ENCODE measurements at regions not wholly inside any gene's neighbourhood (a gene's known extent, or its start where the extent isn't known, plus 50 kb on each side); places are given as distances from the start of the nearest gene placed in this dataset.
A peak's percentile ranks its signal among the peaks of the same experiment; 100 is the strongest.

DNA sequence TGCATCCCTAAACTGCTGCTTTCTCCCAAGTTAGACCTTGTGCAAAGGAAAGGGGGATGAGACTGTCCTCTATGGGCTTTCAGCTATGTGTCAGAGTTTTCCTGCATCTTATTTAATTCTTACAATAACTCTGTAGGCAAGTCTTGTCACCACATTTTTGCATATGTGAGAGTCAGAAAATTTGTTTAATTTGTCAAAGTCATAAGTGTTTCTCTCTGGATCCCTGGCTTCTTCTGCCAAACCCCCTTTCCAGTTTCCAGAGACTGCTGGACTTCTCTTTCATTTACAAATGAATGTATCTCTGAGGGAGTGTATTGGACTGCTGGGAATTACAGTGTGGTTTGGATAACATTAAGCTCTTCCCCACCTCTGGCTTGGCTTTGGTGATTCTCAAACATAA is 877.6 kb upstream of the SEL1L start:
- no peaks in the 10 kb centered on the region for H3K79me2 ChIP-seq (ENCODE audit: control insufficient read depth, insufficient read depth, low read length, poor library complexity)
- H3K36me3 ChIP-seq (ENCODE audit: control insufficient read depth in 1 of 2, insufficient read depth in 2 of 2, low read length in 2 of 2) = no peaks in the 10 kb centered on the region
- no peaks in the 10 kb centered on the region for H3K79me1 ChIP-seq (ENCODE audit: low read length)
- no peaks in the 10 kb centered on the region for H3K9me3 ChIP-seq (ENCODE audit: insufficient read depth, low read depth, low read length)
- H2BK120ac ChIP-seq (ENCODE audit: insufficient read depth, low read length, poor library complexity) = no peak overlapping the region
- no peak for DNase-seq
- H2BK12ac ChIP-seq (ENCODE audit: low read length) = no peak overlapping the region
- H4K12ac ChIP-seq (ENCODE audit: low read depth, low read length) = no peak overlapping the region
- H2AFZ ChIP-seq (ENCODE audit: insufficient read depth, low read length, poor library complexity) = no peak overlapping the region
- H3K4me3 ChIP-seq (ENCODE audit: low read depth, low read length) = no peak overlapping the region
- no peak overlapping the region for H4K91ac ChIP-seq (ENCODE audit: low read depth, low read length)
- H3K18ac ChIP-seq (ENCODE audit: low read length) = no peak overlapping the region
- H3K4ac ChIP-seq (ENCODE audit: low read depth, low read length) = no peak overlapping the region
- H3K9ac ChIP-seq (ENCODE audit: low read length) = no peak overlapping the region
- no peak overlapping the region for H3K27ac ChIP-seq (ENCODE audit: low read depth, low read length)
- no peak overlapping the region for H2BK5ac ChIP-seq (ENCODE audit: low read depth, low read length, poor library complexity)
- H3K23ac ChIP-seq (ENCODE audit: low read length) = no peak overlapping the region
- H2AK5ac ChIP-seq (ENCODE audit: low read length) = no peak overlapping the region
- no peak overlapping the region for H3K14ac ChIP-seq (ENCODE audit: low read length)
- H3K27me3 ChIP-seq (ENCODE audit: insufficient read depth, low read length) = no peaks in the 10 kb centered on the region
- H4K8ac ChIP-seq (ENCODE audit: low read depth, low read length) = no peak overlapping the region
- no peak overlapping the region for H3K4me2 ChIP-seq (ENCODE audit: low read length)
- H3K4me1 ChIP-seq (ENCODE audit: control insufficient read depth in 1 of 2, insufficient read depth in 2 of 2, low read length in 2 of 2) = no peaks in the 10 kb centered on the region

DNA sequence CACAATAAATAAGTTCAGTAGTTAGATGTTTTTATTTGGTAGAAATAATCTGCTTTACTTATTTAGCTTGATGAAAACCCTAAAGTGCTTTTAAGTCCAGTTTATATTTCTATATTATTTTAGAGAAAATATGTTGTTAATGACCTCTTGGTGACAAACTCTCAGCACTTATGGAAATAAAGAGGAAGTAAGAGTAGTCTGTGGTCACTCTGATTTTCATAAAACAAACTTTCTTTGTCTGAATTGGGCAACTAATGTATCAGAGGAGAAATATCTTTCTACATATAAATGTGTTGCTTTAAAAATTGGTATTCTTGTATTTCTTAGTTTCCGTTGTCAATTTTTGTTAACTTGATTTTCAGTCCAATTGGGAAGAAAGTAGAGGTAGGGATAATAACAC is 878.9 kb upstream of the SEL1L start:
- H3K27me3 ChIP-seq (ENCODE audit: insufficient read depth, low read length) = no peaks in the 10 kb centered on the region
- H2BK5ac ChIP-seq (ENCODE audit: low read depth, low read length, poor library complexity) = no peak overlapping the region
- H3K18ac ChIP-seq (ENCODE audit: low read length) = no peak overlapping the region
- no peak overlapping the region for H4K91ac ChIP-seq (ENCODE audit: low read depth, low read length)
- no peak overlapping the region for H4K8ac ChIP-seq (ENCODE audit: low read depth, low read length)
- no peaks in the 10 kb centered on the region for H3K9me3 ChIP-seq (ENCODE audit: insufficient read depth, low read depth, low read length)
- no CpG with 5 or more reads among the region's 1 CpG for WGBS (ENCODE audit: extremely low coverage, insufficient coverage, insufficient read length)
- no peak overlapping the region for H3K27ac ChIP-seq (ENCODE audit: low read depth, low read length)
- no peak overlapping the region for H3K4ac ChIP-seq (ENCODE audit: low read depth, low read length)
- H3K14ac ChIP-seq (ENCODE audit: low read length) = no peak overlapping the region
- H3K79me1 ChIP-seq (ENCODE audit: low read length) = no peaks in the 10 kb centered on the region
- no peaks in the 10 kb centered on the region for H3K36me3 ChIP-seq (ENCODE audit: control insufficient read depth in 1 of 2, insufficient read depth in 2 of 2, low read length in 2 of 2)
- no peak overlapping the region for H2BK120ac ChIP-seq (ENCODE audit: insufficient read depth, low read length, poor library complexity)
- no peaks in the 10 kb centered on the region for H3K79me2 ChIP-seq (ENCODE audit: control insufficient read depth, insufficient read depth, low read length, poor library complexity)
- no peak for DNase-seq
- no peak overlapping the region for H3K4me2 ChIP-seq (ENCODE audit: low read length)
- no peak overlapping the region for H2BK12ac ChIP-seq (ENCODE audit: low read length)
- no peak overlapping the region for H3K9ac ChIP-seq (ENCODE audit: low read length)
- no peaks in the 10 kb centered on the region for H3K4me1 ChIP-seq (ENCODE audit: control insufficient read depth in 1 of 2, insufficient read depth in 2 of 2, low read length in 2 of 2)
- no peak overlapping the region for H4K12ac ChIP-seq (ENCODE audit: low read depth, low read length)
- H3K4me3 ChIP-seq (ENCODE audit: low read depth, low read length) = no peak overlapping the region
- no peak overlapping the region for H3K23ac ChIP-seq (ENCODE audit: low read length)
- H2AK5ac ChIP-seq (ENCODE audit: low read length) = no peak overlapping the region
- no peak overlapping the region for H2AFZ ChIP-seq (ENCODE audit: insufficient read depth, low read length, poor library complexity)

DNA sequence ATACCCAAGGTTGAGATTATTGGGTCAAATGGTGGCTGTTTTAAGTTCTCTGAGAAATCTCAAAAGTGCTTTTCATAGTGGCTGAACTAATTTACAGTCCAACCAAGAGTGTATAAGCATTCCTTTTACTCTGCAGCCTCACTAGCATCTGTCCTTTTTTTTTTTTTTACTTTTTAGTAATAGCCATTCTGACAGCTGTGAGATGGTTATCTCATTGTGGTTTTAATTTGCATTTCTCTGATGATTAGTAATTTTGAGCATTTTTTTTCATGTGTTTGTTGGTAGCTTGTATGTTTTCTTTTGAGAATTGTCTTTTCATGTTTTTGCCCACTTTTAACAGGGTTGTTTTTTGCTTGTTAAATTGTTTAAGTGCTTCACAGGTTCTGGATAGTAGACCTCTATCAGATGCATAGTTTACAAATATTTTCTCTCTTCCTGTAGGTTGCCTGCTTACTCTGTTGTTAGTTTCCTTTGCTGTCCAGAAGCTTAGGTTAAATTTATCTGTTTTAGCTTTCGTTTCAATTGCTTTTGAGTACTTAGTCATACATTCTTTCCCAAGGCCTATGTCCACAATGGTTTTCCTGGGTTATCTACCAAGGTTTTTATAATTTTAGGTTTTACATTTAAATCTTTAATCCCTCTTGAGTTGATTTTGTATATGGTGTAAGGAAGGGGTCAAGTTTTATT is 881.3 kb upstream of the SEL1L start:
- Histone ChIP-seq H3K27ac (ENCODE audit: low read depth, low read length) (no peak overlapping the region), H2AFZ (ENCODE audit: insufficient read depth, low read length, poor library complexity) (no peak overlapping the region), H3K79me1 (ENCODE audit: low read length) (peaks cover 3% of the 10 kb centered on the region), H3K9ac (ENCODE audit: low read length) (no peak overlapping the region), H3K18ac (ENCODE audit: low read length) (no peak overlapping the region), H2BK5ac (ENCODE audit: low read depth, low read length, poor library complexity) (no peak overlapping the region), H3K4me1 (ENCODE audit: control insufficient read depth in 1 of 2, insufficient read depth in 2 of 2, low read length in 2 of 2) (no peaks in the 10 kb centered on the region), H3K27me3 (ENCODE audit: insufficient read depth, low read length) (no peaks in the 10 kb centered on the region), H3K36me3 (ENCODE audit: control insufficient read depth in 1 of 2, insufficient read depth in 2 of 2, low read length in 2 of 2) (no peaks in the 10 kb centered on the region), H3K79me2 (ENCODE audit: control insufficient read depth, insufficient read depth, low read length, poor library complexity) (no peaks in the 10 kb centered on the region), H3K4me3 (ENCODE audit: low read depth, low read length) (no peak overlapping the region), H3K4me2 (ENCODE audit: low read length) (no peak overlapping the region), H3K23ac (ENCODE audit: low read length) (no peak overlapping the region), H2AK5ac (ENCODE audit: low read length) (no peak overlapping the region), H3K9me3 (ENCODE audit: insufficient read depth, low read depth, low read length) (no peaks in the 10 kb centered on the region), H2BK120ac (ENCODE audit: insufficient read depth, low read length, poor library complexity) (no peak overlapping the region), H3K14ac (ENCODE audit: low read length) (no peak overlapping the region), H2BK12ac (ENCODE audit: low read length) (no peak overlapping the region), H3K4ac (ENCODE audit: low read depth, low read length) (no peak overlapping the region), H4K12ac (ENCODE audit: low read depth, low read length) (no peak overlapping the region), H4K91ac (ENCODE audit: low read depth, low read length) (no peak overlapping the region), H4K8ac (ENCODE audit: low read depth, low read length) (no peak overlapping the region)
- DNase-seq = peak in 1 of 2 donors; percentile 13
- no CpG with 5 or more reads among the region's 1 CpG for WGBS (ENCODE audit: extremely low coverage, insufficient coverage, insufficient read length)

DNA sequence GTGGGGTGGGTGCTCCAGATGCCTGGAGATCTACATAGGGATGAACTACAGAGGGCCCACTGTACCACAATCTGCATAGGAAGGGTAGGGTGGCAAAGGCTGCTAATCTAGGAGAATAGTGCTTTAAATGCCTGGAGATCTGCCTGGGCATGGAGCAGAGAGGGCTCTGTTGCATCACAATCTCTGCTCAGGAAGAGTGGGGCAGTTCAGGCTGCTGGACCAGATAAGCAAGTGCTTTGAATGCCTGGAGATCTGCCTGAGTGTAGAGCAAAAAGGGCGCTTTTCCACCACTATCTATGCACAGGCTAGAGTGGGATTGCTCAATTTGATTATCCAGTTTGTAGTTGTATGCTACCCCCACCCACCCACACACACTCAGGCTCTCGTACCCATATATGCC is 886.3 kb upstream of the SEL1L start:
- no CpG with 5 or more reads among the region's 2 CpGs for WGBS (ENCODE audit: extremely low coverage, insufficient coverage, insufficient read length)

More for the DNA sequence above, 886.3 kb upstream of the SEL1L start:
- Histone ChIP-seq H2BK120ac (ENCODE audit: insufficient read depth, low read length, poor library complexity) (peak overlapping the region; percentile 55), H3K79me1 (ENCODE audit: low read length) (peaks cover 3% of the 10 kb centered on the region), H2BK12ac (ENCODE audit: low read length) (no peak overlapping the region), H3K27ac (ENCODE audit: low read depth, low read length) (peak overlapping the region; percentile 50), H3K36me3 (ENCODE audit: control insufficient read depth in 1 of 2, insufficient read depth in 2 of 2, low read length in 2 of 2) (no peaks in the 10 kb centered on the region), H3K4me1 (ENCODE audit: control insufficient read depth in 1 of 2, insufficient read depth in 2 of 2, low read length in 2 of 2) (no peaks in the 10 kb centered on the region), H4K12ac (ENCODE audit: low read depth, low read length) (no peak overlapping the region), H4K8ac (ENCODE audit: low read depth, low read length) (no peak overlapping the region), H2AK5ac (ENCODE audit: low read length) (no peak overlapping the region), H3K4ac (ENCODE audit: low read depth, low read length) (no peak overlapping the region), H3K23ac (ENCODE audit: low read length) (no peak overlapping the region), H3K27me3 (ENCODE audit: insufficient read depth, low read length) (no peaks in the 10 kb centered on the region), H3K14ac (ENCODE audit: low read length) (no peak overlapping the region), H3K4me2 (ENCODE audit: low read length) (no peak overlapping the region), H3K9ac (ENCODE audit: low read length) (no peak overlapping the region), H4K91ac (ENCODE audit: low read depth, low read length) (peak overlapping the region; percentile 59), H3K18ac (ENCODE audit: low read length) (no peak overlapping the region), H3K4me3 (ENCODE audit: low read depth, low read length) (no peak overlapping the region), H3K9me3 (ENCODE audit: insufficient read depth, low read depth, low read length) (no peaks in the 10 kb centered on the region), H3K79me2 (ENCODE audit: control insufficient read depth, insufficient read depth, low read length, poor library complexity) (no peaks in the 10 kb centered on the region), H2BK5ac (ENCODE audit: low read depth, low read length, poor library complexity) (peak overlapping the region; percentile 42), H2AFZ (ENCODE audit: insufficient read depth, low read length, poor library complexity) (no peak overlapping the region)
- peak in 1 of 2 donors; percentile 27 for DNase-seq
